Caco-2 (cell line): ENCODE measurements at regions not wholly inside any gene's neighbourhood (a gene's known extent, or its start where the extent isn't known, plus 50 kb on each side); places are given as distances from the start of the nearest gene placed in this dataset.

Experiments used
- BruUV-seq: library from RNA; stranded (reverse); fragments of 400-500 nt; replicated peaks from 2 replicates; lab custom pipeline; 2021; lab: Mats Ljungman, UMichigan
- CTCF ChIA-PET: fragments of 300-600 bp; sonication (Branson Sonifier 250); formaldehyde crosslinking; loops from one replicate; lab custom pipeline; 2022; ENCODE audit warnings: antibody characterized with exemption; lab: Charles Lee
- POLR2A ChIA-PET: fragments of 300-600 bp; sonication (Branson Sonifier 250); formaldehyde crosslinking; loops from one replicate; lab custom pipeline; 2022; ENCODE audit warnings: antibody characterized with exemption; lab: Charles Lee
- DNase-seq, 2 experiments: peaks; one replicate each; pipeline versions ENCODE4 v3.0.0 to v3.0.0-alpha.2; 2020 to 2022
- H3K27me3 ChIP-seq: replicated peaks from 2 replicates; pipeline ENCODE4 v1.6.0; 2011; ENCODE audit warnings: low read length; ENCODE audit not compliant: control insufficient read depth, insufficient read depth
- H3K36me3 ChIP-seq: 2 replicates; pipeline ENCODE4 v1.5.1; 2011; ENCODE audit warnings: low read length; ENCODE audit not compliant: control insufficient read depth, insufficient read depth
- H3K4me1 ChIP-seq: fragments of 250-450 bp; sonication (Bioruptor Pico); 2 replicates; pipeline ENCODE4 v1.5.1; 2020; ENCODE audit warnings: mild to moderate bottlenecking
- H3K4me3 ChIP-seq: 2 replicates; pipeline ENCODE4 v1.5.1; 2011; ENCODE audit warnings: low read depth, mild to moderate bottlenecking, control low read depth, low read length
- H3K9me3 ChIP-seq: fragments of 250-450 bp; sonication (Bioruptor Pico); 2 replicates; pipeline ENCODE4 v1.5.1; 2020; ENCODE audit warnings: mild to moderate bottlenecking, moderate library complexity
- H3K27ac Mint-ChIP-seq: one replicate; pipeline ENCODE4 v1.8.0; 2022; ENCODE audit warnings: mixed read lengths; ENCODE audit not compliant: unreplicated experiment
- H3K27me3 Mint-ChIP-seq: one replicate; pipeline ENCODE4 v1.8.0; 2022; ENCODE audit warnings: mixed read lengths; ENCODE audit not compliant: insufficient read depth, unreplicated experiment
- H3K36me3 Mint-ChIP-seq: one replicate; pipeline ENCODE4 v1.8.0; 2022; ENCODE audit warnings: mild to moderate bottlenecking, mixed read lengths; ENCODE audit not compliant: insufficient read depth, unreplicated experiment
- H3K4me1 Mint-ChIP-seq: one replicate; pipeline ENCODE4 v1.8.0; 2022; ENCODE audit warnings: low read depth, mixed read lengths; ENCODE audit not compliant: unreplicated experiment
- H3K4me3 Mint-ChIP-seq: one replicate; pipeline ENCODE4 v1.8.0; 2022; ENCODE audit warnings: mild to moderate bottlenecking, moderate library complexity, mixed read lengths; ENCODE audit not compliant: unreplicated experiment
- H3K9me3 Mint-ChIP-seq: one replicate; pipeline ENCODE4 v1.8.0; 2022; ENCODE audit warnings: mixed read lengths; ENCODE audit not compliant: unreplicated experiment
- intact Hi-C: fragments of 100-400 bp; cut with micrococcal nuclease; formaldehyde crosslinking; loops from one replicate; pipeline ENCODE4 v1.10.0; 2022; ENCODE audit not compliant: unreplicated experiment
- TF ChIP-seq, protein P1 (sequence below), 2 experiments: fragments of 200-600 bp in 1 of 2; IDR thresholded peaks; 1 replicate in 1 of 2; 2 replicates in 1 of 2; pipeline versions ENCODE4 v1.5.1 to v1.8.0; 2011 to 2022; ENCODE audit warnings: antibody characterized with exemption in 1 of 2, control low read depth in 1 of 2, inconsistent platforms in 1 of 2, low read depth in 1 of 2, low read length in 1 of 2, mild to moderate bottlenecking in 1 of 2, moderate library complexity in 1 of 2; ENCODE audit not compliant: insufficient read depth in 1 of 2, severe bottlenecking in 1 of 2, unreplicated experiment in 1 of 2

GRCh38 chr9:91111876-91112275, 249.8 kb downstream of the AUH start:
- intact Hi-C loops = no loop called here
- H3K9me3 Mint-ChIP-seq = no peaks in the 10 kb centered on the region
- Histone ChIP-seq H3K36me3 (no peaks in the 10 kb centered on the region), H3K4me3 (no peak overlapping the region), H3K9me3 (no peaks in the 10 kb centered on the region), H3K4me1 (no peaks in the 10 kb centered on the region), H3K27me3 (no peaks in the 10 kb centered on the region)
- H3K4me3 Mint-ChIP-seq = no peak overlapping the region
- no TSS peak for BruUV-seq
- H3K27ac Mint-ChIP-seq = no peak overlapping the region
- no peaks in the 10 kb centered on the region for H3K36me3 Mint-ChIP-seq
- TF ChIP-seq, protein P1, sequence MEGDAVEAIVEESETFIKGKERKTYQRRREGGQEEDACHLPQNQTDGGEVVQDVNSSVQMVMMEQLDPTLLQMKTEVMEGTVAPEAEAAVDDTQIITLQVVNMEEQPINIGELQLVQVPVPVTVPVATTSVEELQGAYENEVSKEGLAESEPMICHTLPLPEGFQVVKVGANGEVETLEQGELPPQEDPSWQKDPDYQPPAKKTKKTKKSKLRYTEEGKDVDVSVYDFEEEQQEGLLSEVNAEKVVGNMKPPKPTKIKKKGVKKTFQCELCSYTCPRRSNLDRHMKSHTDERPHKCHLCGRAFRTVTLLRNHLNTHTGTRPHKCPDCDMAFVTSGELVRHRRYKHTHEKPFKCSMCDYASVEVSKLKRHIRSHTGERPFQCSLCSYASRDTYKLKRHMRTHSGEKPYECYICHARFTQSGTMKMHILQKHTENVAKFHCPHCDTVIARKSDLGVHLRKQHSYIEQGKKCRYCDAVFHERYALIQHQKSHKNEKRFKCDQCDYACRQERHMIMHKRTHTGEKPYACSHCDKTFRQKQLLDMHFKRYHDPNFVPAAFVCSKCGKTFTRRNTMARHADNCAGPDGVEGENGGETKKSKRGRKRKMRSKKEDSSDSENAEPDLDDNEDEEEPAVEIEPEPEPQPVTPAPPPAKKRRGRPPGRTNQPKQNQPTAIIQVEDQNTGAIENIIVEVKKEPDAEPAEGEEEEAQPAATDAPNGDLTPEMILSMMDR (IDR thresholded peaks at IDR 0.05; ENCODE audit: insufficient read depth in 1 of 2, low read depth in 1 of 2, low read length in 1 of 2, severe bottlenecking in 1 of 2, unreplicated experiment in 1 of 2) = no peak
- no peaks in the 10 kb centered on the region for H3K4me1 Mint-ChIP-seq
- CTCF ChIA-PET = interaction anchor here (0.6 kb wide), 1 partner anchor 325 kb away, joined by 3 read pairs; no protein-coding TSS in a partner anchor
- H3K27me3 Mint-ChIP-seq = no peaks in the 10 kb centered on the region
- POLR2A ChIA-PET = interaction anchor here (0.6 kb wide), 1 partner anchor 28 kb away, joined by 7 read pairs; no protein-coding TSS in a partner anchor
- no peak for DNase-seq

DNA sequence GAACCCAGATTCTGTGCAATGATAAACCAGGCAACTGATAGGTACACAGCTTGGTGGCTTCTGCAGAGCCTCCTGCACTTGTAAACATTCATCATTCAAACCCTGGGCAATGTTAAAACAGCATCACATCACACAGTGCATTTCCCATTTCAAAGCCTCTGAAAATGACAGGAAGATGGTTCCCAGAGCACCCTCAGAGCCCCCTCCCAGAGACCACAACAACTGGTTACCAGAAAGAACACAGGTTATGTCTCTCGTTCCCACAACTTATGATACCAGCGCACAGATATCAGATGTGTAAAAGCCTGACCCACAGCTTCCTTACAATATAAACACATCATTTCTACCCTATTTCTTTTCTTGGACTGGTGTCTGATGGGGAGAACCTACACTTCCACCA, 248.7 kb downstream of the AUH start:
- Mint-ChIP-seq H3K36me3 (no peaks in the 10 kb centered on the region), H3K27me3 (no peaks in the 10 kb centered on the region), H3K27ac (no peak overlapping the region), H3K4me3 (no peak overlapping the region), H3K9me3 (no peaks in the 10 kb centered on the region), H3K4me1 (no peaks in the 10 kb centered on the region)
- H3K36me3 ChIP-seq = no peaks in the 10 kb centered on the region
- TF ChIP-seq, protein P1 (IDR thresholded peaks at IDR 0.05; ENCODE audit: insufficient read depth in 1 of 2, low read depth in 1 of 2, low read length in 1 of 2, severe bottlenecking in 1 of 2, unreplicated experiment in 1 of 2) = no peak
- ChIA-PET POLR2A (no interaction called here), CTCF (no interaction called here)
- H3K27me3 ChIP-seq = no peaks in the 10 kb centered on the region
- H3K4me1 ChIP-seq = no peaks in the 10 kb centered on the region
- no peak overlapping the region for H3K4me3 ChIP-seq
- no peak for DNase-seq
- intact Hi-C loops = no loop called here
- BruUV-seq = no TSS peak
- H3K9me3 ChIP-seq = no peaks in the 10 kb centered on the region

GRCh38 chr9:91114450-91114849, 247.3 kb downstream of the AUH start:
- Mint-ChIP-seq H3K27ac (no peak overlapping the region), H3K36me3 (no peaks in the 10 kb centered on the region), H3K4me3 (no peak overlapping the region), H3K4me1 (no peaks in the 10 kb centered on the region), H3K9me3 (no peaks in the 10 kb centered on the region), H3K27me3 (no peaks in the 10 kb centered on the region)
- H3K9me3 ChIP-seq = no peaks in the 10 kb centered on the region
- no peaks in the 10 kb centered on the region for H3K36me3 ChIP-seq
- TF ChIP-seq, protein P1 (IDR thresholded peaks at IDR 0.05; ENCODE audit: insufficient read depth in 1 of 2, low read depth in 1 of 2, low read length in 1 of 2, severe bottlenecking in 1 of 2, unreplicated experiment in 1 of 2) = no peak
- H3K27me3 ChIP-seq = no peaks in the 10 kb centered on the region
- H3K4me3 ChIP-seq = no peak overlapping the region
- H3K4me1 ChIP-seq = no peaks in the 10 kb centered on the region
- intact Hi-C loops = no loop called here
- BruUV-seq = no TSS peak
- DNase-seq = no peak
- ChIA-PET CTCF (no interaction called here), POLR2A (no interaction called here)
